CD4-positive, alpha-beta T cell treated with Interleukin-4 for 1 hour (primary cell): ENCODE measurements at regions not wholly inside any gene's neighbourhood (a gene's known extent, or its start where the extent isn't known, plus 50 kb on each side); places are given as distances from the start of the nearest gene placed in this dataset.

Source experiments
- DNase-seq, 2 donors: peaks; one replicate each; pipeline ENCODE4 v3.0.0-alpha.2; 2020 to 2022

DNA sequence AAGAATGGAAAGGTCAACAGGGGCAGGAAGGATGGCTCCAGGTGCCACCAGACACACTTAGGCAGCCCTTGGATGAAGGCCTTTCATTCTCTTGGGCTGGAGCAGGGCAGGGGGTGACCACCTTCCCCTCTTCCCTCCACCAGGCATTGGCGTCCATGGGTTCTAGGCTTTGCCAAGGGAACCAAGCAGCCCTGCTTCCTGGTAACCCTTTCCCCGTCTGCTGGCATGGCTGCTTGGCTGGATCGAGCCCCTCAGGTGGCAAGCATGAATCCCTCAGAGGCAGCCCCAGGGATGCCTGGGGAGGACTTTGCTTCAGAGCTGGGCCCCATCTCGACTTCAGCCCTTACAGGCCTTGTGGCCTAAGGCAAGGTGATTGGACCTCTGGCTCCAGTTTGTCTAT lies 185.1 kb upstream of the SYT13 start:
- no peak for DNase-seq

DNA sequence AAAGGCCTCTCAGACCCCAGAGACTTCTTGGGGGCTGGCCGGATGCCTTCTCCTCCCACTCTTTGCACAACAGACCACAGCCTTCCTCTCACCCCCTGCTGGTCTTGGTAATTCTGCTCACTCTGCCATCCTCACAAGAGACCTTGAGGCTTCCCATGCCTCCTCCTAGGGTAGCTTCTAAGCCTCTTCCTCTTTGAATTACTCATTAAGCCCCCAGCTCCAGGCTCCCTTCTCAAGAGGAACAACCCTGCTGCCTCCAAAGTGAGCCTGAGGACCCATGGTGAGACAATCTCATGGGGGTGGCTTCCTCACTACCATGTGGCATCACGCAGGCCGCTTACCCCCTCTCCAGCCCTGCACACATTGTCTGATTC lies 184.6 kb upstream of the SYT13 start:
- no peak for DNase-seq

DNA sequence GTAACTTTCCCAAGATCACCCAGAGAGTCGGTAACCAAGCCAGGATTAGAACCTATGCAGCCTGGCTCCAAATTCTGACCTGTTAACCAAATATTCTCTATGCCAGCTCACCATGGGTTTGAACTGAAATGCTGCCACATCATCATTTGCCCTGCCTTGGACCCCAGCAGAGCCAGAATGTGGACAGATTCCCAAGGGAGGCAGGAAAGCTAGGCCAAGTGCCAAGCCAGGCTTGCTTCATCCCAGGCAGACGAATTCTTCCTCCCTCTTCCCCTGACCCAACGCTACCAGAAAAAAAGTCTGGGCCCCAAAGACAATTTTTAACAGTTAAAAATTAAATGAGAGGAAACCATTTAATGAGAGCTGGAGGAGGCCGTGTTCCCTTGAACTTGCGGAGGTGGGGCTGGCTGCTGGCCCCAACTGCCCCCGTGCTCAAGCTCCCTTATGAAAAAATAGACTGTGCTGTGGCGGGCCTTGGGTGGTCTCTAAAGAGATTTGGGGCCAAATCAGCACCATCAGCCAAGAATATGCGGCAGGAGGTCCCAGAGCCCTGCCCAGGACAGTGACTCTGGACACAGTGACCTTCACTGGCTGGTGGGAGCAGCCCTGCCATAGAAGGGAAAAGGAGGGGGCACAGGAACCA lies 184.1 kb upstream of the SYT13 start:
- DNase-seq, result no peak

DNA sequence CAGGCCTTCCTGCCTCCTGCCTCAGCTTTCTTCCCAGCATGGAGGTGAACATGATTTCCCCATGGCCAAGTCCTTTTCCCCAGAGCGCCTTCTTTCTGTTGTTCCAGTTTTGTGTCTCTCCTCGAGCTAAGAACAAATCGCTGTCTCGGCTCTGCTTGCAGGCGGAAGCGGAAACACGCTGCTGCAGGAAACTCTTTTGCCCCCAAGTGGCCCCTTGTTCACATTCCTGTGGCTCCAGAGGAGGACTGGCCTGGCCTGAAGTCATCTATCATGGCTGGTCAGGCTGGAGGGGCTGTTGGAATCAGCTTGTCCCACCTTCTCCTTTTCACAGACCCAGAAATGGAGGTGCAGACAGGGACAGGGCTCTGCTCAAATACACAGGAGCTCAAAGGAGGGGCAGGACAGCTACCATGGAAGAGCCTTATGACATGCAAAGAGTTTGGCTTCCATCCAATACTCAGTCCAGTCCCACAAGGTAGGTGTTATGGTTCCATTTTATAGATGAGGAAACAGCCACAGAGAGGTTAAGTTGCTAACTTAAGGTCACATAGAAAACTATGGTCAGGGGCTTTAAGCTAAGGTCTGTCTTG lies 182.2 kb upstream of the SYT13 start:
- no peak for DNase-seq

DNA sequence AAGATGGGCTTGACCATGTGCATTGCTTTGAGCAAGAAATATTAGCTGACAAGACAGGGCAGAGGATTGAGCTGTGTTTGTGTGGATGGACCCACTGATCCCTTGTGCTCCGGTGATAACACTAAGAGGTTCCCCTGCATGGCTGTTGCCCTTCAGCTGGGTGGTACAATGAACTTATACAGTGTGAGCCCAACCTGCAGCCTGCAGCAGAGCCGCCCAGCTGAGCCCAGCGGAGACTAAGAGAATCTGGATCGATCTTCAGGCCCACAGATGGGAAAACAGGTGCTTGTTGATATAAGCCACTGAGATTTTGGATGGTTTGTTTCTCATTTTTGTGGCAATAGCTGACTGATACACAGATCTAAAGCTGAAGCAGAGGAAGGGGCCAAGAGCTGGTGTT lies 177.4 kb upstream of the SYT13 start:
- no peak for DNase-seq

DNA sequence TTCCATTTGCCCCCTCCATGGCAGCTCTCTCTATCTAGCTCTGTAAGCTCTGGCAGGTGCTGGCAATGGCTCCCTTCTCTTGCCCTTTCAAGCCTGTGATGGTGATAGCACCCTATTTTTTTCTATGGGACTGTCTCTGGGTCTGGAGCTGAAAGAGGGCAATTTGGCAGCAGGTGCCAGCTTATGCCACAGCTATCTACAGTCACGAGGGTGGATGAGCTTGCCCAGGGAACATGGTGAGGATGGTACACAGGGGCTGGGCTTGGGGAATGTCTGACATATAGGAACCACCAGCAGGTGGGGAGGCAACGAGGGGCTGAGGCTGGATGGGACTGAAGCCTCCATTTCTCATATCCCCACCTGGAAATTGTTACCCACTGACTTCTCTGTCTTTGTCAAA lies 175.4 kb upstream of the SYT13 start:
- no peak for DNase-seq

DNA sequence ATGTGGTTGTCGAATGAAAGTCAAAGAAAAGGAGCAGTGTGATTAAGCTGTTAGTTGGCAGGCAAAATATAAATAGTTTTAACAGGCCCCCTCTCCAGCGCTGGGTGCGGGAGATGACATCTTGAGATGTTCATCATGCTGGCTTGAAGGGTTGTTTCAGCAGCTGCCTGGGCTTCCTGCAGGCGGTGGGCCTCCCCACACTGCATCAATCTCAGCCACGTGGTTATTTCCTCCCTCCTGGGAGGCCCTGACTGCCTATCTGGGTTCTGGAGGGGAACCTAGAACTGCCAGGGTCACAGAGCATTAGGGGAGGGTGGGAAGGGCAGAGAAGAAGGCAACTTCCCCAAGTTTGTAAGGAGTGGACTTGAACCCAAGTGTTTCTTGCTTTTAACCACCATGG lies 173.3 kb upstream of the SYT13 start:
- no peak for DNase-seq

DNA sequence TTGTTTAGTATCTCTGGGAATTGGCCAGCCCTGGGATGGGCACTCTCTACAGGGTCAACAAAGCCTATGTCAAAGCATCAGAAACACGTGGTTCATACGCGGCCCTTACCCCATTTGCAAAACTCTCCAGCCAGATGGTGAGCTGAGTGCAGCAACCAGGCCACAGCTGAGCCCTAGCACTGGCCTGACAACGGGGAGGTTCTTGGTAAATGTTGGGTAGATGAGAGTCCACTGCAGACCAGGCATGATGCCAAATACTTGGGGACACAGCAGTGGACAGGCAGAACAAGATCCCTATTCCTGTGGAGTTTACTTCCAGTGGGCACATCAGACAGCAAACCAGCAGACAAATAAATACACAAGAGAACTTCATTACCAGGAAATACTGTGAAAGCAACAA lies 172.1 kb upstream of the SYT13 start:
- DNase-seq, result no peak

DNA sequence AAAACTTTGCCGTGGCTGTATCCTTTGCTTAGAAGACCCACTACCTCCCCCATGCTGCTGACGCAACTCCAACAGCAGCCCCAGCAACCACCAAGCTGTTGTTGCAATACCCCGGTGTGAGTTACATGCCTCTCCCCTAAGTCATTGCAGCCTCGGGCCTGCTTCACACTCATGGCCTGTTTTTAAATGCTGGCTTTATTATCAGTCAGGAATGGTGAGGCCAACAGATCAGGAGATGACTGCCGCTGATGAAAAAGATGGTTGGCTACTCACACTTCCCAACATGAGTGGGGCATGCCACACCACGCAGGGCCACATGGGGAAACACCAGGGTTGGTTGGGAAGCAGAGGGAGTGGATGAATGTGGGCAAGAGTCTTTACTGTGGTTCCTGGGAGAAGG lies 171.5 kb upstream of the SYT13 start:
- no peak for DNase-seq

DNA sequence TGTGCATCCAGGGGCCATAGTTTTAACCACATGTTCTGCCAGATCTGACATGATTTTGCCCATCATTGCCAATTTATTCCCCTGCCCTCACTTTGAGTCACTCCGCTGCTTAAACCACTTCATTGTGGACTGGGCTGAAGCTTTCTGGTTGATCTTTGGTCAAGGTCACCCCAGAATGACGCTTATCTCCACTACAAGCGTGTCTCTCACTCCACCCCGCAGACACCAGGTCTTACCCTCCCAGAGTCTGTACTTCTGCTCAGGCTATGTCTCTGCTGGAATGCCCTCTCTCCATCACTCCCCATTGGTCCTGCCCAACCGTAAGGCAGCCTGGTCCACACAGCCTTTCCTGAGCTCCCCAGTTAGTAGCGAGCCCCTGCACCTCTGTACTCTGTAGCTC lies 170.5 kb upstream of the SYT13 start:
- no peak for DNase-seq

DNA sequence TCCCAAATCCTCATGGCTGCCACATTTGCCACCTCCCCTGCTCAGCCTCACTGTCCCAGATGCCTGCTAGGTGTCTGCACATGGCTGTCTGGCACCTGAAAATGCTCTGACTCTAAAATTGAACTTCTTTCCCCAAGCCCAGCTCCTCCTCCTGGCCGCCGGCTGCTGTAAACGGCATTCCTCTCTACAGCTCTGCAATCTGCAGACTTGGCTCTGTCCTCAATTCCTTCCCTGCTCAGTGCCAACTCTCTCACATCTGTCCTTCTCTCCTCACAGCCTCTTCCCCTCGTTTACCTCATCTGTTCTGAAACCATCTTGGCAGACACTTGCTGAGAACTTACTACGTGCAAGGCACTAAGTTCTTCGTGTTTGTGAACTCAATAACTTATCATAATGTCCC lies 169.4 kb upstream of the SYT13 start:
- no peak for DNase-seq

DNA sequence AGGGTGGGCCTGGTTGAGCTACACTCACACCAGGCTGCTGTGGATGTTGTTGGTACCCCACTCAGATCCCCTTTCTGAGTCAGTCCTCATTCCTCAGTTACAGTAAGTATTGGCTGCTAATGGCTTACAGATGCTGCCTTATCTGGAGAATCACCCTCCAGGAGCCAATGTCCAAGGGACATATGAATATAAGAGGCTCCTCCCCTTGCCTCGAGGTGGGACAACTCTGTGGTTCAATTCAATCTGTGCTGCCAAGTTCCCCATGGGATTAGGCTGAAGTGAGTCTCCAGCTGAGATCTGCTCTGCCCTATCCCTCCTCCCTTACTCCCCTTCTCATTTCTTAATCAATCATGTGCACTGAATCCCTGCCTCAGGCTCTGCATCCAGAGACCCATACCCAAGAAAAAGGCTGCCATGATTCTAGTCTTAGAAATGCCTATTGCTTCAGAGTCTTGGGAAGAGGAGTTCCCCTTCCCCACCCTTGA lies 168.8 kb upstream of the SYT13 start:
- DNase-seq, result no peak

DNA sequence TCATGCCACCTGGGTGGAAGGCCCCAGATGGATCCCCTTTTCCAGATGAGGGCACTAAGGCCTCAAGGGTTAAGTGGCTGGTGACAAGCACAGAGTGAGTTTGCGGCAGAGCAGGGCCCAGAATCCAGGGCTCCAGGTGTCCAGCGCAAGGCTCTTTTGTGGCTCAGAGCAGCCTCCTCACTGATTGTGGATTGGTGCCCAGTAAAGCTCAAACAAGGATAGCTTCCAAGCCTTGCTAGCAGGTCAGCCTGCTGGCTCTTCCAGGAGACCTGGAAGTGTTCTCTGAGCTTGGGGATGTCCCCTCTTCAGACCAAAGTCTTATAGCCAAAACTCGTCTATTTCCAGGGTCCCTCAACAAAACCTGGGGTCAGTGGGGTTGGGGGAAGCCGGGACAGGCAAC lies 167.6 kb upstream of the SYT13 start:
- DNase-seq, result no peak

DNA sequence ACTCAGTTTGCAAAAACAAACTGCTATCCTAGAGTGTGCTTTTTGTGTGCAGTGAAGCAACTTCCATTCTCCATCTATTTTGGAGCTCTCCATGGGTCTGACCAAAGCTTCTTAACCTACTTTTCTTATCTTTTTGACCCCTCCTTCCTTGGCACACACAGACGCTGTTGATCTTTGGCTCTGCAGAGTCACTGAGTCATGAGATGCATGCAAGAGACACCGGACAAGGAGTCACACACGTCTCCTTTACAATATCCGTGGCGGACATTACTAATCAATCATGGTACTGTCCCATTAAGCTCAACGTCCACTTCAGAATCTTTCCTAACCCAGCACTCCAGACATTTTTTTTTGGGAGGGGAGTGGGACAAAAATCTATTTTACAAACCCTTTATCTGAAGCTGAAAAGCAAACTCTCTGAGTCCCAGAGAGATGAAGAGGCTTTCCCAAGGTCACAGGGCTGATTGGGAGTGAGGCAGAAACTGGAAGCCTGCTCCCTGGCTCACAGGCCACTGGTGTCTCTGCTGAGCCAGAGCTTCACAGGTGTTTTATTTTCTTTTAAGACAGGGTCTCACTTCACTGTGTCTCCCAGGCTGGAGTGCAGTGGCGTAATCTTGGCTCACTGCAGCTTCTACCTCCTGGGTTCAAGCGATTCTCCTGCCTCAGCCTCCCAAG lies 165.8 kb upstream of the SYT13 start:
- no peak for DNase-seq

DNA sequence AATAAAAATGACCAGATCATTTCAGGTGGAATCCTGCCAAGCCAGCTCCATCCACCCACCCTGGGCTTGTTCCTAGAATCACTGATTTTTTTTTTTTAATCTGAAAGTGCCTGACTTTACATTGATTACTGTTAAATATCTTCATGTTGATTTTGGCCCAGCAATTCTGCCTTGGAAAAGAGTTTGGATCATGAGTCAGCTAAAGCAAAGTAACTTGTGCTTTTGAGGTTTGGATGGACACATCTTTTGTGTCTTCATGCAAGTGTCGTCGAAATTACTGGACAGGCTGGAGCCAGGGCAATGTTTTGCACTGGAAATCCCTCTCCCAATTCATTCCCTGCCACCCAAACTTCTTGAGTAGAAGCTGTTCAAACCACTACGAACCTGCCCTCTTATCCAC lies 164.0 kb upstream of the SYT13 start:
- no peak for DNase-seq

DNA sequence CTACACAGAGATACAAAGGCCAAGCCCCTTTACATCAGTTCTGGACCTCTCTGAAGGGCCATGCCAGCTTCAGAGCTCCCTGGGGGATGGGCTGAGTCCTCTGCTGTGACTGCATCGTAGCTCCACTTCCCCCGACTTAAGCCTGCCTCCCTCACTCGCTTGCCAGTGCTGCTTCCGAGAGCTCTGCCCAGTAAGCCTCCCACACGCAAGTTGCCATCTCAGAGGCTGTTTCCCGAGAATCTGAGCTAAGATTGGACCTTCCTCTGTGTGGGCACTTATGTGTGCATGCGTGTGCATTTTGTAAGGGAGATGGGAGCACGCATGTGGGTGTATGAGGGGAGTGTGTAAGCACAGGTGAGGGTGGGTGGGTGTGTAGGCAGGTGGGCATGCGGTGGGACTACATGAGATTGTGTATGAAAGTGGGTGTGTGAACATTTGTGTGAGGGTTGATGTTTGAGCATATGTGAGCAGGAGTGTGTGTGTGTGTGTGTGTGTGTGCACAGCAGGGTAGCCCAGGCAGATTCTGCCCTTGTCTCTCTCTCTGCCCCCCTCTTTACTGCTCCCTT lies 163.0 kb upstream of the SYT13 start:
- DNase-seq, result no peak

DNA sequence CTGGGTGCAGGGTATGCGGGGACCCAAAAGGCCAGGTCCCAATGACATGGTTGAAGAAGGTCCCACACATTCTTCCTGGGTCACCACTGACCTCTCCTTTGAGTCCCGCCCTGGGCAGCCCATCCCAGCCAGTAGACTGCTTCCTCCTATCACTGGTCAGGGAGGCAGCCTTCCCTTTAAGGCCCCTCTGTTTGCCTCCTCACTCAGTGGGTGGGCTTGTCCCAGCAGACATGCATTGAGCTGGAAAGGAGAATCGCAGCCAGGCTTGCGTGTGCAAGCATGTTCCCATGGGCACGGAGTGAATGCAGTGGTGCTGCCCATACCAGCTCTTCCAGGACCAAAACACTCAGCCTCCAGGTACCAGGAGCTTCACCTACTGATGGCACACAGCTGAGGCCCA lies 162.4 kb upstream of the SYT13 start:
- no peak for DNase-seq

DNA sequence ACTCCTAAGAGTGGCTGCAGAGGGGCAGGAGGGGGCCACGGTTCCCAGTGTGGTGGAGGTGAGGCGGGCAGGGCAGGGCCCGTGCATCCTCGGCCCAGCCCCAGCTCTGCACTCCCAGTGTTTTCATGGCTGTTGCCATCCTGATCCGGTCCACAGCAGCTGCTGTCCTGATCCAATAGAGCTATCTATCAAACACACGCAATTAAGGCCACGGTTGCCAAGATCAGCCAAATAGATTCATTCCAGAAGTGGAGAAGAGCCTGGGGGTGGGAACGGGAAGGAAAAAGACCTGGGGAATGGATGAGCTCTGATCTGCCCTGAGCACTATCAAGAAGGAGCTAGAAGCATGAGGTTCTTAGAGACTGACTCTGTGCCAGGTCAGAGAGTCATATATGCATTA lies 160.9 kb upstream of the SYT13 start:
- no peak for DNase-seq

DNA sequence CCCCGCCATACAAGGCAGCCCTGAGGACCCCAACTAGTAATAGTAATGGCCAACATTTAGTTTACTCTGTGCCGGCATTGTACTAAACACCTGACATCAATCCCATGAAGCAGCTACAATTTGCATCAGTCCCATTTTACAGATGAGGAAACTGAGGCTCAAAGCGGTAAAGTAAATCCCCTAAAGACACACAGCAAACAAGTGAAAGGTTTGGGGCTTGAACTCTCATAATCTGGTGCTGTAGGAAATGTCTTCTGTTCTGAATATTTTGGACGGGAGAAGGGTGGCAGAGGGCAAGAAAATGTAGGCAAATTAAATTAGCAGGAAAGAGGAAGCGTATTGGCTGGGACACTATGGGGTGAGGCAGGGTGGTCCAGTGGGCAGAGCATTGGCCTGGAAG lies 160.3 kb upstream of the SYT13 start:
- no peak for DNase-seq

DNA sequence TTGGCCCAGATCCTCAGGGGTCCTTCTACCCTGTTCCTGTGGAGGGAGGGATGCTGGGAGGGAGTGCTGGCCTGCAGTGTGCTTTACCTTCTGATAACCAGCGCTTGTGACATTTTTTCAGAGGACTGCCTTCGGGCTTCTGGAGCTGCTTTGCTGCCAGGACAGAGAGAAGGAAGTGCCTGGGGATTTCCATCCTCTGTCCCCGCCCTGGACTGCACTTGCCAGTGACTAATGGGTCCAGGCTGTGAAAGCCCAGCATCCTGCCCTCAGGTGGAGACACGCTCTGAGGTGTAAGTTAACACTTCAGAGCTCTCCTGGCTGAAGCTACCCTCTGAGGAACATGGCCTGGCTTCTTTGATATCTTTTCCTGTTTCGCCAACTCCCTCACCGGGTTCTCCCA lies 158.7 kb upstream of the SYT13 start:
- DNase-seq, result no peak

DNA sequence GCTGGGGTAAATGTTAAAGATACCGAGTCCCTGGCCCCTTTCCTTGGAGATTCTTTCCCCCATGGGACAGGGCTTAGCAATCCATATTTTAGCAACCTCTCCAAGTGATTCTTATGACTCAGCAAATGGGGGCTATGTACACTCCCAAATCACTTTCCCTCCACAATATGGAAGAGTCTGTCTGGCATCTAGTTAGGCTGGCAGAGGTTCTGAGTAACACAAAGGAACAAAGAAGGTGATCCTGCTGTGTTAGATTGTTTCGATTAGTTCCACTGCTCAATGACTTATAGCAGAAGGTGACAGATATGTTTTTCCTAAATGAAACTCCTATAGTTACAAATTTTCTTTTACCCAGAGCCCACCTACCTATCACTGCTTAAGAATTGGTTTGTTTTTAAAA lies 154.0 kb upstream of the SYT13 start:
- no peak for DNase-seq

DNA sequence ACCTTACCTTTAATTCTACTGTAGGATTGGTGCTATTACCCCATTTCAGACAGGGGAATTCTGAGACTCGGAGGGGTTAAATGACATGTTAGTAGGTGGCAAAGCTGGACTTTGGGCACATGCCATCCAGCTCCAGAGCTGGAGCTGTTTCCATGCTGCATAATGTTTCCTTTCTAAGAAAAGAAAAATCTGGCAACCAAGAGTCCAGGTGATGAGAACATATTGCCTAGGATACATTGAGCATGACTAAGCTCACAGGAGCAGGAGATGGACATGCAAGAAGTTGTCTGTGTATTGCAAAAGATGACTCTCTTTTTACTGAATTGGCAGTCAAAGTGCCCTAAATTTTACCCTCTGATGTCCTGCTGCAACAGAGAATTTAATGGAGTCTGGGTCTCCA lies 150.8 kb upstream of the SYT13 start:
- no peak for DNase-seq

DNA sequence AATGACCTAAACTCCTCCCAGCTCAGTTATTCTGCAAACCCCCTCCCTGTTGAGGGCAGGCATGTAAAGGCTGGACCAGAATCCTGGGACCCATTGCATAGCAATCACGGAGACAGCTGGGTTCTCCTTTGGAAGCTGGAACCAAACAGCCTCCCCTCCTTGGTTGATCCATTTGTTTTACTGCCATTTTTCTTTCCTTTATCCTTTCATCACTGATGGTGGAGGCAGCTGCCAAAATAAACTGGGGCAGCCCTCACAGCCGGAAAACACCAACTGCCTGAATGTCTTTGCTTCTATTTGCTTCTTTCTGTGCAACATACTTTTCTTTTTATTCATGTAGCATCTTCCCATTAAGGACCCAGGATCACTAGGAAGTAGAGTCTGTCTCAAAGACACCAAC lies 150.0 kb upstream of the SYT13 start:
- DNase-seq, result no peak

DNA sequence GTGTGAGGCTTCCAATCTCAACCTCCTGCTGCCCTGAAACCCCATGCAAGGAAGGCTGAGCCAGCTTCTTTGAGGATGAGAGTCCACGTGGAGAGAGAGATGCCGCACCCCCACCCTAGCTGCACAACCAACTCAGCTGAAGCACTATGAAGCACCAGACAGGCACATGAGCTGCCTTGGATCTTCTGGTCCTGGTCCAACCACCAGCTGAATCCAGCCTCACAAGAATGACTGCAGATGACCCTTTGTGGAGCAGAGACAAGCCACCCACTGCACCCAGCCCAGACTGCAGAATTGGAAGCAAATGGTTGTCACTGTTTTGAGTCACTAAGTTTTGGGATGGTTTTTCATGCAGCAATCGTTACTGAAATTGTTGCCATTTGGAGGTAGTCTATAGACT lies 149.6 kb upstream of the SYT13 start:
- DNase-seq, result no peak

DNA sequence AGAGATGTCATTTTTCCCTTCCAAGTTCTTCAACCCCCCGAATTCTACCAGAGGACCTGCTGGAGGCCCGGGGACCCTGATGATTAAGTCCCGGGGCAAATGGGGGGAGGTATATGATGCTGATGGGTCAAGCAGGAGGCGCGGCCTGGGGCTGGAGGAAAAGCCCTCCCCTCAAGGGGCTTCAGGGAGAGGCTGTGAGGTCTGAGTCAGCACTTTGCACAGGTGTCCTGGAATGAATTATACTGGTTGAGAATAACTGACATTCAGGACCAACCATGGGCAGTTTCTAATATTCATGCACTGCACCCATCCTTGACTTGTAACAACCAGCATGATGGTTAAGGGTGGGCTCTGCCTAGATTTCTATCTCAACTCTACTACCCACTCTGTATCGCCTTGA lies 146.8 kb upstream of the SYT13 start:
- no peak for DNase-seq
